ENCODE measurements at regions not wholly inside any gene's neighbourhood (a gene's known extent, or its start where the extent isn't known, plus 50 kb on each side); places are given as distances from the start of the nearest gene placed in this dataset.

DNA sequence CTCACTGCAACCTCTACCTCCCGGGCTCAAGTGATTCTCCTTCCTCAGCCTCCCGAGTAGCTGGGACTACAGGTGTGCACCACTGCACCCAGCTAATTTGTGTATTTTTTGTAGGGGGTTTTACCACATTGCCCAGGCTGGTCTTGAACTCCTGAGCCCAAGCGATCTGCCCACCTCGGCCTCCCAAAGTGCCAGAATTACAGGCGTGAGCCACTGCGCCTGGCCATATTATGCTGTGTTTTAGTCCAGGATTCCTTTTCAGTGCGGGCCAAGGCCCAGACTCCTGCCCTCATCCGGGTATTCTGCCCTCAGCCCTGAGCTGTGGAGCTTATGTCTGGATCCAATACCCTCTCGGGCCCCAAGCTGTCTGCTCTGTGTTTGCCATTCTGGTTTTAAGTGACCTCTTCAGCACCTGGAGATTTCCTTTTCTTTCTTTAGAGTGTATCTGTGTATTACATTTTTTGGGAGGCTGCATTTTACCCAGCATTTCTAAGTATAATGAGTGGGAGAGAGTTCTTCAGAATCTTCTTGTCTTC lies 114.9 kb downstream of the BUB3 start:
- in situ Hi-C loops (cut with MboI) = no loop called here
- TF ChIP-seq CHD4 (IDR thresholded peaks at IDR 0.05; ENCODE audit: insufficient read depth, insufficient replicate concordance, low read depth, low read length, poor library complexity, severe bottlenecking) (no peak), HLTF (IDR thresholded peaks at IDR 0.05) (no peak), ZNF224 (CRISPR knock-in tag; IDR thresholded peaks at IDR 0.05) (no peak), POLR3A (IDR thresholded peaks at IDR 0.05; ENCODE audit: borderline replicate concordance, extremely low read depth, insufficient read depth, insufficient read length) (no peak), SMAD1 (IDR thresholded peaks at IDR 0.05; ENCODE audit: low read depth, low read length, partially characterized antibody) (no peak), CXXC5 (CRISPR knock-in tag; IDR thresholded peaks at IDR 0.05) (no peak), LEF1 (IDR thresholded peaks at IDR 0.05) (no peak), SMAD3 (CRISPR knock-in tag; conservative IDR thresholded peaks at IDR 0.05) (no peak), HOMEZ (CRISPR knock-in tag; IDR thresholded peaks at IDR 0.05) (no peak), TCF7L2 (IDR thresholded peaks at IDR 0.05; ENCODE audit: low read depth, low read length) (no peak), NEUROD1 (IDR thresholded peaks at IDR 0.05; ENCODE audit: borderline replicate concordance, low read depth, low read length, partially characterized antibody) (no peak), BMI1 (IDR thresholded peaks at IDR 0.05; ENCODE audit: low read length) (no peak), ZKSCAN1 (IDR thresholded peaks at IDR 0.05; ENCODE audit: low read depth, low read length) (no peak), ZNF408 (CRISPR knock-in tag; IDR thresholded peaks at IDR 0.05; ENCODE audit: low read depth) (no peak), SNAPC5 (CRISPR knock-in tag; IDR thresholded peaks at IDR 0.05) (no peak)
- TF ChIP-seq, protein P1, sequence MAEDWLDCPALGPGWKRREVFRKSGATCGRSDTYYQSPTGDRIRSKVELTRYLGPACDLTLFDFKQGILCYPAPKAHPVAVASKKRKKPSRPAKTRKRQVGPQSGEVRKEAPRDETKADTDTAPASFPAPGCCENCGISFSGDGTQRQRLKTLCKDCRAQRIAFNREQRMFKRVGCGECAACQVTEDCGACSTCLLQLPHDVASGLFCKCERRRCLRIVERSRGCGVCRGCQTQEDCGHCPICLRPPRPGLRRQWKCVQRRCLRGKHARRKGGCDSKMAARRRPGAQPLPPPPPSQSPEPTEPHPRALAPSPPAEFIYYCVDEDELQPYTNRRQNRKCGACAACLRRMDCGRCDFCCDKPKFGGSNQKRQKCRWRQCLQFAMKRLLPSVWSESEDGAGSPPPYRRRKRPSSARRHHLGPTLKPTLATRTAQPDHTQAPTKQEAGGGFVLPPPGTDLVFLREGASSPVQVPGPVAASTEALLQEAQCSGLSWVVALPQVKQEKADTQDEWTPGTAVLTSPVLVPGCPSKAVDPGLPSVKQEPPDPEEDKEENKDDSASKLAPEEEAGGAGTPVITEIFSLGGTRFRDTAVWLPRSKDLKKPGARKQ (CRISPR knock-in tag; IDR thresholded peaks at IDR 0.05) = no peak
- TF ChIP-seq, protein P2, sequence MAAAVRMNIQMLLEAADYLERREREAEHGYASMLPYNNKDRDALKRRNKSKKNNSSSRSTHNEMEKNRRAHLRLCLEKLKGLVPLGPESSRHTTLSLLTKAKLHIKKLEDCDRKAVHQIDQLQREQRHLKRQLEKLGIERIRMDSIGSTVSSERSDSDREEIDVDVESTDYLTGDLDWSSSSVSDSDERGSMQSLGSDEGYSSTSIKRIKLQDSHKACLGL (CRISPR knock-in tag; IDR thresholded peaks at IDR 0.05; ENCODE audit: borderline replicate concordance, poor library complexity, severe bottlenecking) = no peak
- TF ChIP-seq, protein P3, sequence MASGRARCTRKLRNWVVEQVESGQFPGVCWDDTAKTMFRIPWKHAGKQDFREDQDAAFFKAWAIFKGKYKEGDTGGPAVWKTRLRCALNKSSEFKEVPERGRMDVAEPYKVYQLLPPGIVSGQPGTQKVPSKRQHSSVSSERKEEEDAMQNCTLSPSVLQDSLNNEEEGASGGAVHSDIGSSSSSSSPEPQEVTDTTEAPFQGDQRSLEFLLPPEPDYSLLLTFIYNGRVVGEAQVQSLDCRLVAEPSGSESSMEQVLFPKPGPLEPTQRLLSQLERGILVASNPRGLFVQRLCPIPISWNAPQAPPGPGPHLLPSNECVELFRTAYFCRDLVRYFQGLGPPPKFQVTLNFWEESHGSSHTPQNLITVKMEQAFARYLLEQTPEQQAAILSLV (tag; IDR thresholded peaks at IDR 0.05) = no peak

More for the DNA sequence above, 114.9 kb downstream of the BUB3 start:
- Histone ChIP-seq H3K4me3 (no peak overlapping the region), H3K36me3 (ENCODE audit: control insufficient read depth, insufficient read depth, low read length) (no peaks in the 10 kb centered on the region), H3K4me2 (ENCODE audit: insufficient read depth, low read length) (no peak overlapping the region), H4K20me1 (replicated peaks; ENCODE audit: control insufficient read depth, insufficient read depth, low read length) (no peaks in the 10 kb centered on the region), H3K9me1 (ENCODE audit: control insufficient read depth, insufficient read depth, low read length) (no peaks in the 10 kb centered on the region), H3K27ac (ENCODE audit: extremely low read depth, low read depth, low read length) (no peak overlapping the region), H3K4me1 (replicated peaks in 1 of 2; ENCODE audit: control insufficient read depth in 2 of 2, insufficient read depth in 2 of 2, low read length in 2 of 2) (no peaks in the 10 kb centered on the region), H3K79me2 (ENCODE audit: control insufficient read depth, insufficient read depth, low read length) (no peaks in the 10 kb centered on the region), H3K9ac (ENCODE audit: insufficient read depth in 1 of 2, low read depth in 2 of 2, low read length in 2 of 2) (no peak overlapping the region), H3K9me3 (replicated peaks; ENCODE audit: control insufficient read depth, insufficient read depth, low read depth, low read length) (no peaks in the 10 kb centered on the region), H2AFZ (ENCODE audit: low read depth, low read length) (no peak overlapping the region), H3K27me3 (ENCODE audit: control insufficient read depth in 2 of 2, insufficient read depth in 2 of 2, low read length in 2 of 2) (peaks cover 2 to 7% of the 10 kb centered on the region in 2 experiments)
- FAIRE-seq (no peak), ATAC-seq (no peak), DNase-seq (ENCODE audit: extremely low read depth in 1 of 4, low spot score in 3 of 4) (no peak)
- POLR2A ChIA-PET = no interaction called here
- intact Hi-C loops (cut with micrococcal nuclease) = no loop called here
- CTCF ChIA-PET (ENCODE audit: low intra/inter-chr PET ratio) = no interaction called here
- WGBS (ENCODE audit: insufficient coverage, low coverage, missing lambda C conversion rate) = 2% methylated on average over 6 of the region's 9 CpGs
- BruUV-seq (replicated peaks) = no TSS peak
